Ascending aorta (tissue), 2 donors: ENCODE measurements at regions not wholly inside any gene's neighbourhood (a gene's known extent, or its start where the extent isn't known, plus 50 kb on each side); places are given as distances from the start of the nearest gene placed in this dataset.

ENCODE experiments used
- DNase-seq, 2 donors: peaks; one replicate each; pipeline ENCODE4 v3.0.0-alpha.2; 2019; ENCODE audit warnings: low spot score in 2 of 2
- H3K27ac ChIP-seq, 2 donors: fragments of 200-600 bp; sonication (generic); one replicate each; pipeline ENCODE4 v1.5.1; 2016 to 2017; ENCODE audit warnings: mild to moderate bottlenecking in 1 of 2
- H3K27me3 ChIP-seq: fragments of 200-600 bp; sonication (generic); one replicate; pipeline ENCODE4 v1.5.1; 2017
- H3K36me3 ChIP-seq, 2 donors: fragments of 200-600 bp; sonication (generic); one replicate each; pipeline ENCODE4 v1.5.1; 2016
- H3K4me1 ChIP-seq, 2 donors: fragments of 200-600 bp; sonication (generic); one replicate each; pipeline ENCODE4 v1.5.1; 2016 to 2017; ENCODE audit warnings: mild to moderate bottlenecking in 1 of 2
- H3K4me3 ChIP-seq, 2 donors: fragments of 200-600 bp; sonication (generic); one replicate each; pipeline ENCODE4 v1.5.1; 2016 to 2017; ENCODE audit warnings: mild to moderate bottlenecking in 1 of 2
- H3K9me3 ChIP-seq, 2 donors: fragments of 200-600 bp; sonication (generic); one replicate each; pipeline ENCODE4 v1.5.1; 2016
- intact Hi-C: fragments of 100-400 bp; cut with DNase I; formaldehyde crosslinking; loops from one replicate; pipeline ENCODE4 v1.15.1; 2023
- TF ChIP-seq, protein P1 (sequence below), 3 experiments: fragments of 200-600 bp in 2 of 3; fragments of 450-650 bp in 1 of 3; sonication (generic) in 2 of 3; IDR thresholded peaks; one replicate each; pipeline ENCODE4 v1.5.1; 2016 to 2019; ENCODE audit warnings: antibody characterized with exemption in 3 of 3, mild to moderate bottlenecking in 1 of 3, moderate library complexity in 1 of 3

DNA sequence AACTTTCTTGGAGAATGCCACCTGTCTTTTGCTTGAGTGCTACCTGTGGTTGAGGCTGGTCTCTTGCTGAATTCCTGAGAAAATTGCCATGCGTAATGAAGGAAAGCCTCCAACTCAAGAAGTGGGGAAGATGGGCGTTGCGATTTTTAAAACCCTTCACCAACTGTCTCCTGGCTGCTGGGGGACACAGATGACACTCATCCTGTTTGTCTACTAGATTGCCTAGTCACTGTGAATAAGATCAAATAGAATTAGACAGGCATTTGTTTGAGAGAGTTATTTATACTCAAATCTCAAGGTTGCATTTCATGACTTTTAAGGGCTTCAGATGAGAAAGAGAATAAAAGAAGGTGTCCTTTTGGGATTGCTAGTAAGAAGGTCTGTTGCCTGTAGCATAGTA lies 84.3 kb upstream of the MTPN start:
- H3K27ac ChIP-seq = no peak overlapping the region
- intact Hi-C loops = no loop called here
- no peak overlapping the region for H3K4me3 ChIP-seq
- no peaks in the 10 kb centered on the region for H3K36me3 ChIP-seq
- no peaks in the 10 kb centered on the region for H3K4me1 ChIP-seq
- no peaks in the 10 kb centered on the region for H3K9me3 ChIP-seq
- H3K27me3 ChIP-seq = no peaks in the 10 kb centered on the region
- DNase-seq = no peak
- TF ChIP-seq, protein P1, sequence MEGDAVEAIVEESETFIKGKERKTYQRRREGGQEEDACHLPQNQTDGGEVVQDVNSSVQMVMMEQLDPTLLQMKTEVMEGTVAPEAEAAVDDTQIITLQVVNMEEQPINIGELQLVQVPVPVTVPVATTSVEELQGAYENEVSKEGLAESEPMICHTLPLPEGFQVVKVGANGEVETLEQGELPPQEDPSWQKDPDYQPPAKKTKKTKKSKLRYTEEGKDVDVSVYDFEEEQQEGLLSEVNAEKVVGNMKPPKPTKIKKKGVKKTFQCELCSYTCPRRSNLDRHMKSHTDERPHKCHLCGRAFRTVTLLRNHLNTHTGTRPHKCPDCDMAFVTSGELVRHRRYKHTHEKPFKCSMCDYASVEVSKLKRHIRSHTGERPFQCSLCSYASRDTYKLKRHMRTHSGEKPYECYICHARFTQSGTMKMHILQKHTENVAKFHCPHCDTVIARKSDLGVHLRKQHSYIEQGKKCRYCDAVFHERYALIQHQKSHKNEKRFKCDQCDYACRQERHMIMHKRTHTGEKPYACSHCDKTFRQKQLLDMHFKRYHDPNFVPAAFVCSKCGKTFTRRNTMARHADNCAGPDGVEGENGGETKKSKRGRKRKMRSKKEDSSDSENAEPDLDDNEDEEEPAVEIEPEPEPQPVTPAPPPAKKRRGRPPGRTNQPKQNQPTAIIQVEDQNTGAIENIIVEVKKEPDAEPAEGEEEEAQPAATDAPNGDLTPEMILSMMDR (IDR thresholded peaks at IDR 0.05) = no peak

DNA sequence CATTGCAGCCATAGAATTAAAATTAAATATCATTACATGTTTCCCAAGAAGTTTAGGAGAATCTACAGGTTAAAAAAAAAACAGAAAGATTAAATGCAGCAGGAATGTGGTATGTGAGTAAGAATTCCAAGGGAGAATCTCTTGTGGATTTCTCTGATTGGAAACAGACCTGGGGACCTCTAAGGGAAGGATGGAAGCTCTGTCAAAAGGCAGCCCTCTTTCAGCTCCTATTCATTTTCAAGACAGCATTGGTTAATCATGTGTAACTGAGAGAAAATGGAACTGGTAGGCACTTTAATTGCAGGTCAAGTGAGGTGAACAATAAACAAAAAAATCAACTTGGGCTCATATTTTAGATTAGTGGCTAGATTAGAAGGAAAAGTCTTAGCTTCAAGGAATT lies 81.4 kb upstream of the MTPN start:
- TF ChIP-seq, protein P1 (IDR thresholded peaks at IDR 0.05) = no peak
- intact Hi-C loops = no loop called here
- H3K4me1 ChIP-seq = no peaks in the 10 kb centered on the region
- H3K9me3 ChIP-seq = no peaks in the 10 kb centered on the region
- H3K27me3 ChIP-seq = no peaks in the 10 kb centered on the region
- H3K36me3 ChIP-seq = no peaks in the 10 kb centered on the region
- no peak for DNase-seq
- no peak overlapping the region for H3K27ac ChIP-seq
- H3K4me3 ChIP-seq = no peak overlapping the region

DNA sequence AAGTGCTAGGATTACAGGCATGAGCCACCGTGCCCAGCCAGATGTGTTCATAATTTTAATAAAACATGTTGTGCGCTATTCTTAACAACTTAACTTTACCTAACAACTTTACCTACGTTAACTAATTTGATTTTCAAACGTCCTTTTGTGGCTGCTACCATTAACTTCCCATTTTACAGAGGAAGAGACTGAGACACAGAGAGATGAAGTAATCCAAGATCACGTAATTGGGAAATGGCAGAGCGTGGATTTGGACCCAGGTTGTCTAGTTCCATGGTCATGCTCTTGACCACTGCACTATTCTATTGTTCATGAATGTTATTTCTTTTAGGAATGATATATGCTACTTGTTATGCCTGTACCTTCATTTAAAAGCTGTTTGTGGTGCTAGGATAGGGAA lies 80.3 kb upstream of the MTPN start:
- no peaks in the 10 kb centered on the region for H3K27me3 ChIP-seq
- TF ChIP-seq, protein P1 (IDR thresholded peaks at IDR 0.05) = no peak
- no peaks in the 10 kb centered on the region for H3K9me3 ChIP-seq
- H3K27ac ChIP-seq = no peak overlapping the region
- H3K4me3 ChIP-seq = no peak overlapping the region
- intact Hi-C loops = no loop called here
- no peaks in the 10 kb centered on the region for H3K4me1 ChIP-seq
- no peaks in the 10 kb centered on the region for H3K36me3 ChIP-seq
- DNase-seq = no peak

DNA sequence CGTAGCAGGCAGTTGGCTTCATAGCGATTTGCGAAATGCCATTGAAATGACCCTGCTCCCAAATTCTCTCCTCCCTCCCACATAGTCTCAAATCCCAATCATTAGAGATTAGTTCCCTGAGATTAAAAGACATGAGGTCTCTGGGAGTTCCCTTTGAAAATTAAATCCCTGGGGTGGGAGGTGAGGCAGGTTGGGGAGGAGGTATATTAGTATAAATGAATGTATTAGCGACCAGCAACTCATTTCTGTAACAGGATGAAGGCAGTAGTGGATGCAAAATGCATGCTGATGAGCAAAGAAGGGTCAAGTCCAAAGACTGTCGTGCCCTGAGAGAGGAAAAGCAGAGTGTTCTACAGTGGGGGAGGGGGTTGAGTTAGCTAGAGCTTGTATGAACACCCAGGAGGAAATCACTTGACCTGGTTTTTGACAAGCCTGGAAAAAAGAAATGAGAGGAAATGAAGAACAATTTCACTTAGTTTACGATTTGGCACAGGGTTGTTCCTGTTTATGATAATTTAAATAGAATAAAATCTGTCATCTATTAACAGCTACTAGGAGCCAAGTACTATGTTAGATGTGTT lies 79.6 kb upstream of the MTPN start:
- intact Hi-C loops = no loop called here
- Histone ChIP-seq H3K9me3 (no peaks in the 10 kb centered on the region), H3K36me3 (no peaks in the 10 kb centered on the region)

DNA sequence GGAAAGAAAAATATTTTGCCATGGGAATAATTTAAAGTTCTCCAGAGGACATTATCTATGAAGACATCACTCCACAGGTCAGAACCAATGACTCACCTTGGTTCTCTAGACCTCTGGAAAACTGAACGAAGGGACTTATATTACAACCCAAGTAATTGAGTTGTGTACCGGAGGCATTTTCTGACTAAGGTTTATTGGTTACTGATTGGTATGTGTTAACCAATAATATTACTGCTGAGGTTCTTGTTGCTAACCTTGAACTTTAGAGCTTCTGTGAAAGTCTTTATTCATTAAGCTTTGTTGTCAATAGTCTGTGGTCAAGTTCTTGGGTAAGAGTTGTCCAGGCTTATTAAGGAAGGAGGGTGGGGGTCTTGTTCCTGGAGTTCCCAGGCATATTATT lies 78.1 kb upstream of the MTPN start:
- Histone ChIP-seq H3K27me3 (no peaks in the 10 kb centered on the region), H3K27ac (no peak overlapping the region), H3K36me3 (no peaks in the 10 kb centered on the region), H3K9me3 (no peaks in the 10 kb centered on the region), H3K4me3 (no peak overlapping the region), H3K4me1 (no peaks in the 10 kb centered on the region)
- TF ChIP-seq, protein P1 (IDR thresholded peaks at IDR 0.05) = no peak
- intact Hi-C loops = no loop called here
- no peak for DNase-seq

More for the DNA sequence above, 79.6 kb upstream of the MTPN start:
- TF ChIP-seq, protein P1 (IDR thresholded peaks at IDR 0.05) = no peak
- H3K4me3 ChIP-seq = no peak overlapping the region
- no peak overlapping the region for H3K27ac ChIP-seq
- no peaks in the 10 kb centered on the region for H3K27me3 ChIP-seq
- H3K4me1 ChIP-seq = no peaks in the 10 kb centered on the region
- no peak for DNase-seq
